ENCODE measurements at regions not wholly inside any gene's neighbourhood (a gene's known extent, or its start where the extent isn't known, plus 50 kb on each side); places are given as distances from the start of the nearest gene placed in this dataset.

DNA sequence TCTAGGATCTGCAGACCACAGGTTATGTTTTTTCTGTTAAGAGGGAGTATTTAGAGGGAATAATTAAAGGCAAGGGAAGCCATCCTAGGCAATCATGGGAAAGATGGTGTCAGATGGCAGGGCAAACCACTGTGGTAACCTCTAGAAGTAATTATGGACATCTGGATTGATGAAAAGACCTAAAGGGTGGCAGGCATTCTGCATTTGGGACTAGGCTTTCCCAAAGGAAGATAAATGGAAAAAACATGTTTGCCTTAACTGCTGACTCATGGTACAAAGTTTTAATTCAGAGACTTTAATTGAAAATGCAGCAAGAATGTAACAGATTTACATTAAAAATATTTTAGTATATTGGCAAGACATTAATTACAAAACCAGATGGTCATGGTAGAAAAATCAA is 88.1 kb downstream of the TMEM30B start:
- no peak for DNase-seq (ENCODE audit: low read depth in 3 of 3)

DNA sequence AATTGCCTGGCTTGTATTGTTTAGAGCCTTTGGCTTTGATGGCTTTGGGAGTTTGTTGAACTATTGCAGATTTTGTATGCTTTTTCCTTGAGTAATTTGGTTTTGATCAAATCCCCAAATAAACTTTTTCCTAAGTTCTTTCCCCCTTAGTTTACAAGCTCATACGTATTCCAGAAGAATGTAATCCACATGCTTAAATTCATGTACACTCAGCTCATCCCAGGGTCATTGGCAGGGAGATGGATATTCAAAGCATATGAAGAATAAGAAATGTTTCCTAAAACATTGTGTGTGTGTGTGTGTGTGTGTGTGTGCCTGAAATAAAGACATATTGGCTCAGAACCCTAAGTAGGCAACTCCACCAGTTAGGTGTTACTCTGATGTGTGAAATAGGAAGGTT is 89.4 kb downstream of the TMEM30B start:
- DNase-seq (ENCODE audit: low read depth in 3 of 3): no peak

DNA sequence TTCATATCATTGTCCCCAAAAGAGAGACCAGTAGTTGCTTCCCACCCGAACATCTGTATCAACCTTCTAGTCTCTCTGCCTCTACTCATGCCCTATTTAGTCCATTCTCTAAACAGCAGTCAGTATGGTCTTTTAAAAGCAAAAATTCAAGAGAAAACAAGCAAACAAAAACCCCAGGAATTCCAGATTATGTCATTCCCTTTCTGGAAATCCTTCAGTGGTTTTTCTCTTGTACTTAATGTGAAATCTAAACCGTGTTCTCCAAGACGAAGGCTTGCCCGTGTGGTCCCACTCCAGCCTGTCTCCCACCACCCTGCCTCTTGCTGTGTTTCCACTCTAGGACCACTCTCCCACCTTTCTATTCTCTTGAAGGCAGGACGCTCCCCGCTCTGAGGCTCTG is 90.8 kb downstream of the TMEM30B start:
- DNase-seq (ENCODE audit: low read depth in 3 of 3): no peak

DNA sequence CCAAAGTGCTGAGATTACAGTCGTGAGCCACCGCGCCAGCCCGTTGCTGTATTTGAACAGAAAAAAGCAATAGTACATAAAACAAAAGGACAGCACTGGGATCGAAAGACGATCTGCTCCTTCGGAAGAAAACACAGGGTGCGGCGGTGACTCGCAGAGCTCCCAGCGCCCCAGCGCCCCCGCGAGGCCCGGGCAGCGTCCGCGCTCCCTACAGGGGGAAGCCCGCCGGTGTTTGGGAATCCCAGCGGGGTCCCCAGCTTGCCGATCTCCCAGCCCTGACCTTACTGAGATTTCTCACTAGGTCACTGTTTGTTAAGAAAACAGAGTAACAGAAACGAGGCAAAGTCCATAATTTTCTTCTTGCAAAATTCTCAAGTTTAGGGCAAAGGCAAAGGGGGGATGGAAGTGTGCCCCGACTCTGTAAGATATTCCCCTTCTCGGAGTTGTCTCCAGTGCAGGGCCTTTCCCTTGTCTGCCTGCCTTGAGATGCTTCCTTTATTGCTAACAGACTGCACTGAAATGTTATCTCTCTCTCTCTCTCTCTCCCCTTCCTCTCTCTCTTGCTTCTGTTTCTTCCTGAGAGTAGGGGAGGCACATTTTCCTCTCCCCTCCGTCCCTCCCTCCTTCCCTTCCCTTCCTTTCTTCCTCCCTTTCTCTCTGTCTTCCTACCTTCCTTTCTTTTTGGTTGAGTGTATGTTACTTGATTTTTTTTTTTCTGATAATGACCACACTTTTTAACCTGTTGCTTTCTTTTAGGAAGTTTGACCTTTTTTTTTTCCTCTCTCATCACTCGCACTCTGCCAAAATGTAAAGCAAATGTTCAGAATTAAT is 91.9 kb downstream of the TMEM30B start:
- peak in 1 of 3 experiments; percentile 45 for DNase-seq (ENCODE audit: low read depth in 3 of 3)

DNA sequence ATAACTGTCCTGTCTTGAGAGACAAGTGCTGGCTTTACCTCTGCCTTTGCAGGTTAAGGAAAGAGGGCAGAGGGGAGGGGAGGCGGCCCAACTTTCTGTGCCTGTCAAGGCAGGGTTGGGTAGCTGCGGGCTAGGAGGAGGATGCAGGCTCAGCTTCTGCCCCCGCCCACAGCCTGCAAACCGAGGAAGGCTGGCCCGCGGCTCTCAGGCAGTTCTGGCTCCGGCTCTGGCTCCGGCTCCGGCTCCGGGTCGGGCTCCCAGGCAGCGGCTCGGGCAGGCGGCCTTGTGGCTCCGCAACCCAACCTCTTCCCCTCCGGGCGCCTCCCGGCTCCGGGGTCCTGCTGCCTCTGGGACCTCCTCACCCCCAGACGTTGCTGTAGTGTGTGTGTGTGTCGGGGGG is 92.9 kb downstream of the TMEM30B start:
- no peak for DNase-seq (ENCODE audit: low read depth in 3 of 3)

DNA sequence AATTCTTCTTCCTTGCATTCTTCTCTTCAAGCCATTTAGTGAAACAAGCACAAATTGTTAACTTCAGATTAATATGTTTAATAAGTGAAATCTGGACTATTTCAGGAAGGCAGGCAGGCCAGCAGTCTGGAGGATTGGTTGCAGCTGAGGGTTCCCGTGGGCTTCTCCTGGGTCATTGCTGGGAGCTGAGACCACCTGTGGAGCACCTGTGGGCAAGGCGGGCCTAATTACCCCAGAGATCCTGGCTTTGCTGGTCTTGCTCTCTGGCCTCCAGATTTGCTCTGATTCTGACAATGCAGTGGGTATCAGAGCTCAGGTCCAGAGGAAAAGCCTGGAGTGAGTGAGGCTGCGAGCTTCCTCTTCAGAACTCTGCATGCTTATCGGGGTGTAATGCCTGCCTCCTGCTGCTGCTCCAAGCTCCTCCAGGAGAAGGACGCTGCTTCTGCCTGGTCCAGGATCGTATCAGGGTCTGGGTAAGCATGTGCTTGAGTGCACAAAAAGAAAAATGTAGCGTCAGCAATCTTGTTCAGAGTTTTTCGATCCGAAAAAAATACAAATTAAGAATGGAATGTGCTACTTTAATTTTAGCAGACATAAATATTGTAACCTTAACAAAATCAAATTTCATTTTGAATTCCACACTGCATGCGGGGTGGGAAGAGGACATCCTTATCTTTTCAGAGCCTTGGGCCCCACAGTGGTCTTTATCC is 93.8 kb downstream of the TMEM30B start:
- no peak for DNase-seq (ENCODE audit: low read depth in 3 of 3)

DNA sequence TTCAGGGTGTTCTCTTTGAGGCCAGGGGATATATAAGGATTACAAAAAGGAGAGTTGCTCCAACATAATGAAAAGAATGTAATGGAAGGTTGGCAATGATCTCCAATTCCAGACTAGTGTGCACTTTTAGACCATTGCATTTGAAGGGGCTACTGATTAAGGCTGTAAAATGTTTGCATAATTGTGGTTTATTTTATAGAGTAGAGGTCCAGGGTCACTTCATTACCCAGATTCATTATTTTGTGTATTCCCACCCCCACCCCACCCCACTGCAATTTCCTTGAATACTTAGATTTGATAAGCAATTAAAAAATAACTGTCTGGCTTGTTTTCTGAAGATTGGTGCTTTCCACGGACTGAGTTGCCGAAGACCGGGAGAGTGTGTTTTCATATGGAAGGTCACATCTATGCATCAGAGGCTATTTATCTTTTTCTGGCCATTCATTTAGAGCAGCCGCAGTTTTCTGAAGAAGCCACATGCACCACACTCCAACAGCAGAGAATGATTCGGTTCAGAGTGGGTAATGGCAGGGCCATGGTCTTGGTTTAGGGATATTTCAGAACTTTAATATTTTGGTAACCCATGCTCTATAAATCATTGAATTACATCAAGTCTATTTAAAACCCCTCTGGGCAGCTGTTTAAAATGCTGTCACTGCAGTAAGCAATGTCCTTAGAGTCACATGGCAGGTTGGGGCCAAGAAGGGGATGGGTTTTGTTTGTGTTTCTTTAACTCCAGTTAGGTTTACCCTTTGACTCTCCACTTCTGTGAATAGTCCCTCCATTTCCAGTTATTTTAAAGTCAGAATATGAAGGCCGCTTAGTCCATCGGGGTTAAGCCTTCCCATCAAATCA is 94.6 kb downstream of the TMEM30B start:
- no peak for DNase-seq (ENCODE audit: low read depth in 3 of 3)

DNA sequence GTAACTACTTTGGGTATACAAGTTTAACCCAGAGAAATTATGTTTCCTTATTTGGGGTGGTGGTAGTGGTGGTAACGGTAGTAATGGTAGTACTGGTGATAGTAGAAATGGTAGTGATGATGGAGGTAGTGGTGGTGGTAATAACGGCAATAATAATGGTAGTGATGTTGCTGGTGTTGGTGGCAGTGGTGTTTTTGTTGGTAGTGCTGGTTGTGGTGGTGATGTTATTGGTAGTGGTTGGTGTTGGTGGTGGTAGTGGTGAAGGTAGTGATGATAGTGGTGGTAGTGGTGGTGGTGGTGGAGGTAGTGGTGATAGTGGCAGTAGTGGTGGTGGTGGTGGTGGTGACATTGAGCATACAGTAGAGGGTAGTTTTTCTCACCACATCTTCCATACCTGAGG is 95.6 kb downstream of the TMEM30B start:
- no peak for DNase-seq (ENCODE audit: low read depth in 3 of 3)

DNA sequence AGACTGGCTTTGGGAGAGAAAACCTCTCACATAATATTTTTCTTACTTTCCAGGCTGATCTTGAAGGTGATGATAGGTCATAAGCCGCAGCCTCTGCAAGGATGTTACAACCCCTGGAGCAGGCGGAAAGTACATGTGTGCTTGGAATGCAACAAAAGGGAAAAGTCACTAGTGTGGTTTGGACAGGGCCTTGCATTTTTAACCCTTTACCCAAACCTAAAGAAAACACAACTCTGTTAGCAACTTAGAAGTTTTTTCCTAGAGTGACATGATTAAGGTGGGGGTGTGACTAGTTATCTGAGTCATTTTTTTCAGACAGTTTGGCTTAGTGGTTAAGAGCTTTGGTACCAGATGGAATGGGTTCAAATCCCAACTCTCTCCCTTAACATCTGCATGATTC is 97.0 kb downstream of the TMEM30B start:
- DNase-seq (ENCODE audit: low read depth in 3 of 3): no peak

DNA sequence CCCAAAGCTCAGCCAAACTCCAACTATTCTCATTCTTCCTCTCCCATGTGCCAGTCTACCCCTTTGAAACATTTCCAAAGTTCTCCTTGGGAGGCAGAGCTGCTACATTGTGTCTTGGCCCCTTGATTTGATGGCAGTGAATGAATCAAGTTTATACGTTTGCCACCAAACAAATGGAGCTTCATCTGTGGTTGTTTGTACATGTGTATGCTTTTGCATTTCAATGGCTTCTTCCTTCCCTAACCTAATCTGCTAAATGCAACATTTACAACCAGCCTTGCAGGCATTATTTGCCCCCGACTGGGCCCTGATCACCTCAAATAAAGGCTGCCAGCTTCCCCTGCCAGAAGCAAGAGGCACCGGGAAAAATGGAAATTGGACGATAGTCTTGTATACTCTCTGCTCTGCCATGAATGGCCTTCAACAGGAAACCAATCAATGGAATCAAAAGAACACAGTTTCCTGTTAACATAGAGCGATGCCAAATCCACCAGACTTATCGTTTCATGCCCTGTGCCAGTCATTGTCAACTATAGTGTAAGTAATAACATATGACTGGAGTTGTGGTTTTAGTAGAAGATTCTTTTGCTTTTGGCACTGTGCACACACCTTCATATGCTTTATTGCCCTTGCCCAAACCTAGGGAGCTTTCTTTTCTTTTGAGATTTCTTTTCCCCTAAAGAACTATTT is 97.8 kb downstream of the TMEM30B start:
- no peak for DNase-seq (ENCODE audit: low read depth in 3 of 3)

DNA sequence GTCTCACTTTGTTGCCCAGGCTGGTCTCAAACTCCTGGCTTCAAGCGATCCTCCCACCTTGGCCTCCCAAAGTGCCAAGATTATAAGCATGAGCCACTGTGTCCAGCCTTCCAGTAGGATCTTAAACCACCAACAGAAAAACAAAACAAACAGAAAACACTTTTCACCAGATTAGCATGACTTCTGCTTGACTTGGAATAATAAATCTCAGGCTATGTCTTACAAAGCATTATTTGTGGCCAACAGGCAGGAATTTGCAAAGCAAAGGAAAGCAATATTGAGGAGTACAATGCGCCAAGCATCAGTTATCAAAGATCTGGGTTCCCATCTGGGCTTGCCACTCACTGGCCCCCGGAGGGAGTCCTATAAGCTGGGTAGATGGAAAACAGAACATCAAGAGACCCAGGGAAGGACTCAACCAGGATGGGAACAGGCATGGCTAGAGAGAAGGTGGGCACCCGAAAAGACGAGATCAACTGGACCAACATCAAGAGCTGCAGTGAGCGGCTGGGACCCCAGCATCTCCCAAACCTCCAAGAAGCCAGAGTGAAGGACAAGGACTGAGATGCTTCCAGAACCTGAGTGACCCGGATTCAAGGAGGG is 101.2 kb downstream of the TMEM30B start:
- no peak for DNase-seq (ENCODE audit: low read depth in 3 of 3)

DNA sequence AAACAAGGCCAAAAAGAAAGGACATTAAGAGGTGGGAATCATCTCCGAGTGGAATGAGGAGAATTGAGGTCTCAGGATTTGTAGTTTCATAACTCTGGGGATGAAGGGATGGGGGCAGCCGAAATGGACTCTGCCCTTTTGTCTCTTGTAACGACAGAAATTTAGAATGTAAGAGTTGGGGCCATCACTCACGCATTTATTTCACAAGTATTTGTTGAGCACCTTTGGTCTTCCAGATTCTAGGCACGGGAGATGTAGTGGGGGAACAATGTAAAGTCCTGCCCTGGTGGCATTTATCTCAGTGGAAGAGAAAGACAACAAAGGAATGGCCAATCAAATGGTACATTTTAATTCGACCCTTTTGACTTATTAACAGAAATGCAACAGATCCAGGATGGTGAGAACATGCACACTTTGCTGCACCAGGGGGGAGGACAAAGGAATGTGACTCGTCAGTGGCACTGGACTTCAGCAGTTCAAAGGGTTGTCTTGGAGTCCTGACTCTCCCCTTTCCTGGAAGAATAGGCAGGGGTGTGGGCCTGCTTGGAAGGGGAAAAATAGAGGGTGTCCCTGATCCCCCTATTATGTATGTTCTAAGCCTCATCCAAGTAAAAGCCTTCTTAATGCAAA is 102.0 kb downstream of the TMEM30B start:
- DNase-seq (ENCODE audit: low read depth in 3 of 3): no peak

DNA sequence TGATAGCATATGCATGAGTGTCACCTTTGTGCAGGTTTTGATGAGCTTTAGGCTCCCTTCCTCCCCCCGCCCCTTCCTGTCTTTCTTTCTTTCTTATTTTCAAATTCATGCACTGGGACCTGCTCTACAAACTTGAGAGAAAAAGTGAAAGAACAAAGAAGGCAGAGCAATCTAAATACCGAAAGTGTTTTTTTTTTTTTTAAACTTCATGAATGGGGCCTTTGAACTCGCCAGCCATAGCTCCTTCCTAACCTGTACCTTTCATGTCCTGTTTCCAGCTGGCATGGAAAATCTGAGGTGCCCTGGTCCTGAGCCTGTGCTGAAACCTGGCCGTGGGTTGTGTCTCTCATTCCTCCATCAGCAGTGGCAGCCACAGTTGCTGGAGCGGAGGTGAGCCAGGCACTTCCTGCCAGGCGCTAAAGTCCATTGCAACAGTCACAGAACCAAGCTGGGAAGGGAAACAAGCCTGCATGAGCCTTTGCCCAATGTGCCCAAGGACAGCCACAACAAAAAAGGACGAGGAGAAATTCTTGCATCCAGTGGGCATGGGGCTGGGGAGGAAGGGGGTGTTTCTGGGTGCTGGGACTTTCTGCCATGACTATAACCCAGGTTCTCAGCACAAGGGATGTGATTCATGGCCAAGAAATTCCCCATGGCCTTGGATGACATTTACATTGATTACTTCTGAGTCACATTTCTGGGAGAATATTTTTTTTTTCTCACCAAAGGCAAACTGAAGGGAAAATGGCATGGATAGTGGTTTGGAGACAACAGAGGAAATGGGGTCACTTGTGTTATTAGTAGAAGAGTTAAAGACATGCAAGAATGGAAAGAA is 102.7 kb downstream of the TMEM30B start:
- peak; percentile 38 to 75 (median 47) for DNase-seq (ENCODE audit: low read depth in 3 of 3)

DNA sequence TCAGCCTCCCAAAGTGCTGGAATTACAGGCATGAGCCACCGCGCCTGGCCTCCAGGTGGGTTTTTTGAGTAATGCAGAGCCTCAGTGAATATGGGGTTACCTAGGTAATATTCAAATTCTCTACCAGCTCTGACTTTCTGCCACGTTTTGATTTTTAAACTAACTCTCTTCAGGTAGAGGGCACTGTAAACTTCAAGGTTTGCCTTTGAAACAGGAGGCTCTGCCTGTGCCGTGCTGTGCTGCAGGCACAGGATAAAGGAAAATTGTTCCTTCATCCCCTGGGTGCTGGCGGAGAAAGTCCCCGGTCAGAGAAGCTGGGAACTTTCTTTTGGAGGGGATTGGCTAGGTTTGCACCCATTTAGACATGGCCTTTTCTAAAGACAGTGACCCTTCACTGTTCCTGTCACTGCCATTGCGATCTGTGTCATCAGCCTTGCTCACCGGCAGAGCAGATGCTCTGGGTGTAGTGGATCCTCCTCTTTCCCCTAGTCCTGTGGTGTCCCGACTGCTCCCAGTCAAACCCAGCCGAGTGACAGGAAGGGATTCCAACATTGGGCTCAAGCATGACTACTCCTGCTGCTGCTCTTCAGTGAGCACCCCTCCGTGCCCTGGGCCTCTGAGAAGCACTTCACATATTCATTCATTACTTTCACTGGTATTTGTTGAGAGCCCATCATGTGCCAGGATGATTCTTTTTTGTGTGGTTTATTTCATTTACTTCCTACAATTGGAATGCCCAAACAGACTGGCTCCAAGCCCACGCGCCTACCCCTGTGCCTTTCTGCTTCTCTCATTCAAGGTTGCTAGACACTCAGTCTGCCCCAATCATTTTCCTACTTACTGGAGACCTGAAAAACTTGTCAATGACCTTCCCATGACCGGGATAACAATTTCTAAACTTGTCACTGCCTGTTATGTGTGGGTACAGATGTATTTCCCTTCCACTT is 103.6 kb downstream of the TMEM30B start:
- no peak for DNase-seq (ENCODE audit: low read depth in 3 of 3)

DNA sequence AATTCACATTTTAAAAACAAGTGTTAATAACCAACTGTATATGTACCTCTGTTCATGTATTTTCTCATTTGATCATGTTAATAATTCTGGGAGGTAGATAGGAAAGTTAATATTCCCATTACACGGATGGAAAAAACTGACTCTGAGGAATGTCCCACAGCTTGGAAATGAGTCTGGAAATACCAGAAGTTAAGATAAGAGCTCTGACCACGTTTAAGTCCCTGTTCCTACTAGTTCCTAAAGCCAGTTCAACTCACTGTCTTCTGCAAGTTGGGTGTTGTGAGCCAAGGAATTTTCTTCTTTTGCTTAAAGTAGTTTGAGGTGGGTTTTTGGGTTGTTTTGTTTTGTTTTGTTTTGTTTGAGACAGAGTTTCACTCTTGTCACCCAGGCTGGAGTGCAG is 104.5 kb downstream of the TMEM30B start:
- DNase-seq (ENCODE audit: low read depth in 3 of 3): no peak

DNA sequence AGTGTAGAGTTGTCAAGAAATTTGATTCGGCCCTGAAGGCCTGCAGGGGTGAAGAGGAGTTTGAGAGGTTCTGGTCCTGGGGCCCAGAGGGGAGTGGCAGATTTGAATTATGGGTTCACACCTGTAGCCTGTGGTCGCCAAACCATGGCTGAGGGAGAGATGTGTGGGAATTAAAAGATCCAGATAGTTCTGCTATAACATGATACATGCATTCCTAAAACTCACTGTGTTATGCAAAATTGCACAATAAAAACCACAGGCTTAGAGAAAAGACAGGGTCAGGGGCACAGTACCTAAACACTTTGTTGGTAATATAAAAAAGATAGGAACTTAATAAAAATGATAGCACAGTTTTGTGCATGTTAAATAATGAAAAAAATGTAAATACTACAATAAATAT is 106.2 kb downstream of the TMEM30B start:
- DNase-seq (ENCODE audit: low read depth in 3 of 3): no peak

DNA sequence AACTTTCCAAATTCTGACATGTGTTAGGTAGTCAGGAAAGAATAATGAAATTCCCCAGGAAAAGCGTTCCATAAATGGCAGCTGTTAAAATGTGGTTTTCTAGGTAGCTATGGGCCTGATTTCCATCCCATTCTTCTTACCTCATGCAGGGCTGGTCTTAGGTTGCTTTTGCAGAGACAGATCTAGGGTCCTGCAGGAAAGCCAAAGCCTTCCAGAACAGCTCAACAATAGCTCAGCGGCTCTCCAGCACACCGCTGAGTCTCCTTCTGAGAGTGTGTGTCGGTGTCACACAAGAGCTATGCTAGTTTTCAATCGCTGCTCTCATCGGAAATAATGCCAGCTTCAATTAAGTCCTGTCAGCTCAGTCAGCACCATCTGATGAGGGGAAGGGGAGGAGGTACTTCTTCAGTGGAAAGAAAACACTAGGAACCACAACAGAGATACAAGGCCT is 106.7 kb downstream of the TMEM30B start:
- DNase-seq (ENCODE audit: low read depth in 3 of 3): no peak

DNA sequence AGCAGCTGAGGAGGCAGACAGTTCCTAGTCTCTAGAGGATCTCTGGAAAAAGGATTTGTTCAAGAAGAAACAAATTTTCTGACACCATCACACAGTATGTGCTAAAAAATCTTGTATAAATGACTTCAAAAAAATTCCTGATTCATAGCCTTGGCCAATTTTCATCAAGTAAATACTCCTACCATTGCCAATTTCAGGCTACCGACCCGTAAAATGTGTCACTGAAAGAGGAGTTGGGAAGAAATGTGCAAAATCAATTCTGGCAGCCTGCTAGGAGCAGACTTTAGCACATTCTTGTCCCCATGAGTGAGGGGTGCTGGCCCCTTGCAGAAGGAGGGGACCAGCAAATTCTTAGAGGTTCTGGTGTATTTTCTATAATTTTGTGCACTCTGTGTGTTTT is 109.4 kb downstream of the TMEM30B start:
- no peak for DNase-seq (ENCODE audit: low read depth in 3 of 3)

DNA sequence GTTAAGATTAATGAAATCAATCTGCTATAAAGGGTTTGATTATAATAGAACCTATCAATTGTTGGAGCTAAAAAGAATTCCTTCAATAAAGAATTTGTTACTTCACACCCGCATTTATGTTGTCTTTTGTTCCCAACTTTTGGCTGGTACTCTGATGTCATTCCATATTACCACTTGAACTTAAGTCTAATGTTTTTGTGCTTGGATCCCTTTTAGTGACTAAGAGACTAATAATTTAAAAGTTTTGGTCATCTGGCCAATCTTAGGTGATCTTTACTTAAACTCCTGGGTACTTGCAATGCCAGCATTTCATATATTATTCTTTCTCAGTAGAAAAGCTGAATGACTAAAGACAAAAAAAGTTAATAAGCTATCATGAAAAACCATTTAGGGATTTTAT is 113.0 kb downstream of the TMEM30B start:
- no peak for DNase-seq (ENCODE audit: low read depth in 3 of 3)

Measured in stimulated activated CD4-positive, alpha-beta T cell treated with anti-CD3 and anti-CD28 coated beads, TNF-alpha, amount 100 ng/mL, for 24 hours (primary cell).